GM12874 (cell line): ENCODE measurements at regions not wholly inside any gene's neighbourhood (a gene's known extent, or its start where the extent isn't known, plus 50 kb on each side); places are given as distances from the start of the nearest gene placed in this dataset.

ENCODE experiments used
- CTCF ChIP-seq: IDR thresholded peaks from 2 replicates; pipeline ENCODE4 v1.5.1; 2011; ENCODE audit warnings: low read depth, mild to moderate bottlenecking, control low read depth, low read length, moderate library complexity; ENCODE audit not compliant: insufficient read depth

DNA sequence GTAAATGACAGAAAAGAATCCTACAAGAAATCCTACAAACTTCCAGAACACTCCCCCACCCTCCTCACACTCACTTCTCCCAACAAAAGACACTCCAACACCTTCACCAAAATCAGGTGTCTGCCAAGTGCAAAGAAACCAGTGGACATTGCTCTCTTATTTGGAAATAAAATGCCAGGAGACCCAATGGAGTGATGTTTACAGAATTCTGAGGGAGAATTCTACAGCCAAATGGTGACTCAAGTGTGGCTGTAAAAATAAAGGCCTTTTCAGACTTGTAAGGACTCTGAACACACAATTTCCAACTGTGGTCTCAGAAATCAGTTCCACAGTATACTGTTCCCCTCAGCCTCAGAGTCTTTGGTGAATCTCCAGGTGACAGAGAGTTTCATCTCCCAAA, 109.6 kb upstream of the CARMIL1 start:
- no peak for TF ChIP-seq CTCF

DNA sequence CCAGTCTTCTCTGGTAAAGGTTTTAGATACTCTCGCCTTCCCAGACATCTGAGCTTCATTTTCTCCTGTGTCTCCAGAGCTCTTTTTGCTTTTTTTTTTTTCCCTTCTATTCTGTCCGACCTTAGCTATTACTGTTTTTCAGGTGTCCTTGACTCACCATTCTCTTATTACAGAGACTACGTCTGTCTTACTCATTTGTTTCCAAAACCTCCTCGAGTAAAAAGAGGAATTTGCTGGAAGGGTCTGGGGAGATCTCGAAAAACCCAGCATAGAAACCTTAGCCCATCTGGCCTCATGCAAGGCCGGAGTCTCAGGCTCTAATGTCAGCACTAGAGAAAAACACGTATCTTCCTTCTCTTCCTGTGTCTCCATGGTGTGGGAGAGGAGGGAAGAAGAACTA, 109.2 kb upstream of the CARMIL1 start:
- no peak for TF ChIP-seq CTCF

GRCh38 chr6:25170640-25171039, 108.5 kb upstream of the CARMIL1 start:
- TF ChIP-seq CTCF, result no peak

- TF ChIP-seq CTCF, result no peak
These were observed 107.9 kb upstream of the CARMIL1 start for GRCh38 chr6:25171301-25171700.

DNA sequence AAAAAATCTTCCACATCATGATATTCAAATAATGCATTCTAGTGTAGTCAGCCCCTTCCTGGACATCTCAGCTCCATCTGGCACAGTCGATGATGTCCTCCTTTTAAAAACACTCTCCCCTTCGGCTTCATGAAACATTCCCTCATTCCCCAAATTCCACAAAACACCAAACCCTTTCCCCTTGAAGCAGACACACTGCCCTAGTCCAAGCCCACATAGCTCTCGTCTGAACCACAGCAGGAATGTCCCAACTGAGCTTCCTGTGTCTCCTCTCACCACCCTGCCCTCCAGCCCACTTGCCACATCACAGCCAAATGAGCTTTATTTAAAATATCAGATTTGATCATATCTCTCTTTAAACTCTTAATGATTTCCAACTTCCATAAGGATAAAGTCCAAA, 106.4 kb upstream of the CARMIL1 start:
- no peak for TF ChIP-seq CTCF

DNA sequence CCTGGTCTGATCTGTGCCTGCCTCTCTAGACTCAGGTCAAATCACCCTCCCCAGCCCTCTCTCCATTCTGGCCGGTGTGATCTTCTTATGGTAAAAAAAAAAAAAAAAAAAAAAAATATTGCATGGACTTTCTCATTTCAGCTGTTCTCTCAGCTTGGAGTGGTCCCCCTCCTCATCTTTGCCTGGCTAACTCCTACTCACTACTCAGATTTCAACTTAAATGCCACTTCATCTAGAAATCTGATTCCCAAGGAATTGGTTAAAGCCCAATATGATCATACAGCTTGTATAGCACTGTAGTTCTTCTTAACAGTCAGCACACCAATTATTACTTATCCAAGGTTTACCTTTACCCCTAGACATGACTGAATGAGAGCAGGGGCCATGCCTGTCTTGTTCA, 105.9 kb upstream of the CARMIL1 start:
- no peak for TF ChIP-seq CTCF

DNA sequence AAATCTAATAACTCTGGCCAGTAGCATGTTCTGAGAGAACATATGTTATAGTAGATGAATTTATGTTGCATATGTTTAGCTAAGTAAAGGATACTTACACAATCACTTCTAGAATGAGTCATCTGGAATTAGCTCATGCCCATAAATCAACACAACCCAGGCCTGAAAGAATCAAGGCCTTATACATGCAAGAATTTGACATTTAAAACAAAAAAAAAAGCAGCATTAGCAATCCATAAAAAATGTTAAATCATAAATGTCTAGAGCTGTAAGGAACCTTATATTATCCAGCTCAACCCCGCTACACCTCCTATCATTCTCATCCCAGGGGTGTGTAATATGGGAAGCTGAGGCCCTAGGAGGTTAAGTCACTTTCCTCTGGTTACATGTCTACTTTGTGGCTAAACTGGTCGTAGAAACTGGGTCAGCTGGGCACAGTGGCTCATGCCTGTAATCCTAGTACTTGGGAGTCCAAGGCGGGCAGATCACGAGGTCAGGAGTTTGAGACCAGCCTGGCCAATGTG, 105.2 kb upstream of the CARMIL1 start:
- no peak for TF ChIP-seq CTCF

DNA sequence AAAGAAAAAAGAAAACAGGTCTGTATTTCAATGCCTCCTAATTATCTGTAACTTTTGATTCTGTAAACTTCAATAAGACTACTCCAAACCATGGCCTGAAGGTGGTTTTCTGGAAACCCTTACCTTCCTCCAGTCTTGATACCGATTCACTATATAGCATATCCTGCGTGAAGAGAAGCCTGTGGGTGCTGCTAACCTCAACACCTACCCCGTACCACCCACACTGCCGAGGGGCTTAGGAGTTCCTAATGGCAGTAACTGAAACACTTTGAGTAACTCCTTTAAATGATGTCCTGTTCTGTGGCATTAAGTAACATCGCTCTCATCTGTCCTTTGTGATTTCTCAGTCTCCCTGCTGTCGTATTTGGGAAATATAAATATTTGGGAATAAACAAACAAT, 104.5 kb upstream of the CARMIL1 start:
- no peak for TF ChIP-seq CTCF
